ENCODE measurements at regions not wholly inside any gene's neighbourhood (a gene's known extent, or its start where the extent isn't known, plus 50 kb on each side); places are given as distances from the start of the nearest gene placed in this dataset.
"Not testable (repeated sequence)": the region's sequence is repeated elsewhere in the genome, so short reads cannot be mapped to it uniquely, and the experiment has no call there.

DNA sequence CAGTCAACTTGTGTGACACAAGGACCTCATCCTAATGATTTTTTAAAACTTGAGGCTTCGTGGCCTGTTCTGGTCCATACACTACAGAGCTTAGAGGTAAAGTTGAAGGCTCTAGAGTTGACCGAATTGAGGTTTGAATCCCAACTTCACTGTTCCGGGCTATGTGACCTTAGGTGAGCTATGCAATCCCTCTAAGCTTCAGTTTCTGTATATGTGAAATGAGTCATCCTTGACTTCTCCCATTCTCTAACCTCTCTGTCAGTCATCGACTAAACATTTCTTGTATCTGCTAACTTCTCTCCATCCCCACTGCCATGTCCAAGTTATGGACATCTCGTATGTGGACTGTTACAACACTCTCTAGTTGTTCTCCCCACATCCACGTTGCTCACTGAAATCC lies 178.2 kb upstream of the TMEM45B start:
- no peak for DNase-seq (ENCODE audit: low spot score)

DNA sequence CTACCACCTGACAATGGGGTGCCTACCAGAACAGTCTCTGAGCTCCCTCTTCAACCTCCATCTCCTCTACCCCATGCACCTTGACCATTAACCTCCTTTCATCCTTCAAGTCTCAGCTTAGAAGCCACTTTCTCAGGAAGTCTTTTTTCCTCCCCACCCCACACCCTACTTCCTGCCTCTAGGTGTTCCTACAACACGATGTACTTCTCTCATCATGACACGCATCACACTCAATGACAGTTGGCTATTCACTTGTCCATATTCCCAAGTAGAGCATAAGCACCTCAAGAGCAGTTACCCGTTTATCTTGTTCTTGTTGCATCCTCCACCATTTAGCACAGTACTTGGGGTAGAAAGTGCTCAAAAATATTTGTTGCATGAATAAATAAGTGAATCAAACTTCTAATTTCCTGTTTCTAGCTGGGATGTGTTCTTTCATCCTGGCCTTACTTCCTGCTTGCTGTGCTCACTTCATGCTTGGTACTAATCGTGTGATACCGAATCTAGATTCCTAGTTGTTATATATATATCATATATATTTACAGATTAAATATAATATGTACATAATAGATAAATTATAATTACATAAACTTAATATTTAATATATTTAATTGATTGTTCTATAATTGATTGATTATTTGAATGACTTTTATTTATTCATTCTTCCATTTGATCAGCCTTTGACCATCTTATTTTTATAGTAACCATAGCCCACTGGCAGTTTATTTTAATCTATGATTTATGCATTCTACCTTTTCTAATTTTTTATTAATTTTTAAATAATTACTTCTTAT lies 177.5 kb upstream of the TMEM45B start:
- DNase-seq (ENCODE audit: low spot score) = no peak

- DNase-seq (ENCODE audit: low spot score) = no peak
Measured at GRCh38 chr11:129639300-129639699, 176.3 kb upstream of the TMEM45B start.

GRCh38 chr11:129640671-129641070 lies 175.0 kb upstream of the TMEM45B start:
- no peak for DNase-seq (ENCODE audit: low spot score)

GRCh38 chr11:129643031-129643721 lies 172.5 kb upstream of the TMEM45B start:
- no peak for DNase-seq (ENCODE audit: low spot score)

DNA sequence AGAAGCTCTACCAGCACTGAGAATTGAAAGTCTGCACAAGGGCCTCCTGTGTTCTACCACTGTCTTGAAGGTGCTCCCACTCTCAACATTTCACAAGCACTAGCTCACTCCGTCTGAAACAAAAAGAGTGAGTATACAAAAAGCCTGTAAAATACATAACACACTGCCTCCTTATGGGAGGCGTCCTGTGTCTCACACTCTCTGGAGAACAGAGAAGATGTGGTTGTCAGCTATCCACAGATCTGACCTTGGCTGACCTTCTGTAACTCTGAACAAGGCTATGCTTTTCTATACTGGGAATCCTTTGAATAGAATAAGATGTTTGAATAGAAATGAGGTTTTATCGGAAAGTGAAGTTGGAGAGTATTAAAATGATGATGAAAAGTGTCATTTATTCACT lies 171.3 kb upstream of the TMEM45B start:
- DNase-seq (ENCODE audit: low spot score) = no peak

GRCh38 chr11:129645943-129646342 lies 169.7 kb upstream of the TMEM45B start:
- DNase-seq (ENCODE audit: low spot score) = no peak

- not testable (repeated sequence) for DNase-seq (ENCODE audit: low spot score)
Measured at GRCh38 chr11:129650044-129650443, 165.6 kb upstream of the TMEM45B start.

GRCh38 chr11:129652835-129653234 lies 162.8 kb upstream of the TMEM45B start:
- no peak for DNase-seq (ENCODE audit: low spot score)

DNA sequence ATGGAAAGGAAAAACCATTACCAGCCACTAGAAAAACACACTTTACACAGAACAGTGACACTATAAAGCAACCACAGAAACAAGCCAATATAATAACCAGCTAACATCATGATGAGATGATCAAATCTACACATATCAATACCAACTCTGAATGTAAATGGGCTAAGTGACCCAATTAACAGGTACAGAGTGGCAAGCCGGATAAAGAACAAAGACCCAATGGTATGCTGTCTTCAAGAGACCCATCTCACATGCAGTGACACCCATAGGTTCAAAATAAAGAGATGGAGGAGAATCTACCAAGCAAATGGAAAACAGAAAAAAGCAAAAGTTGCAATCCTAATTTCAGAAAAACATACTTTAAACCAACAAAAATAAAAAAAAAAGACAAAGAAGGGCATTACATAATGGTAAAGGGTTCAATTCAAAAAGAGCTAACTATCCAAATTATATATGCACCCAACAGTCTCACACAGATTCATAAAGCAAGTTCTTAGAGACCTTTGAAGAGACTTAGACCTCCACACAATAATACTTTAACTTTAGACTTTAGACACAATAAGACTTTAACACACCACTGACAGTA lies 160.3 kb upstream of the TMEM45B start:
- DNase-seq (ENCODE audit: low spot score) = no peak

DNA sequence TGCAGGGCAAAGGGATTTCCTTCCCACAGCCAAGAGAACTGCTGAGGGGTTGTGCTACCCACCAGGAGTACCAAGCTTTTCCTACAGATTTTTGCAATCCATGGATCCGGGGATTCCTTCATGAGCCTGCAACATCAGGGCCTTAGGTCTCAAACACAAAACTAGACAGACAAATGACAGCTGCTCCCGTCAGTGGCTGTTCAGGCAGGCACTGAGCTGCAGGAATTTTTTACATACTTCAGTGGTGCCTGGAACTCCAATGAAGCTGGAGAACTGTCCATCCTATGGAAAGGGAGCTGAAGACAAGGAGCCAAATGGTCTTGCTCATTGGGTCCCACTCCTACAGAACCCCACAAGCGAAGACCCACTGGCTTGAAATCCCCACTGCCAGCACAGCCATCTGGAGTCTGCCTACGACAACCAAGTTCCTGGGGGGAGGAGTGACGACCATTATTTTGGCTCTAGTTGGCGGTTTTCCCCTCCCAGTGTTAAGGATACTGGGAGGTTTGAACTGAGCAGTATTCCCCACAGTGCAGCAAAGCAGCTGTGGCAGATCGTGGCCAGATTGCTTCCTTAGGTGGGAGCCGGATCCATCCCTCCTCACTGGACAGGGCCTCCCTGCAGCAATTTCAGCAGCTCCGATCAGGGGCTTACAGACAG lies 157.7 kb upstream of the TMEM45B start:
- DNase-seq (ENCODE audit: low spot score) = no peak

DNA sequence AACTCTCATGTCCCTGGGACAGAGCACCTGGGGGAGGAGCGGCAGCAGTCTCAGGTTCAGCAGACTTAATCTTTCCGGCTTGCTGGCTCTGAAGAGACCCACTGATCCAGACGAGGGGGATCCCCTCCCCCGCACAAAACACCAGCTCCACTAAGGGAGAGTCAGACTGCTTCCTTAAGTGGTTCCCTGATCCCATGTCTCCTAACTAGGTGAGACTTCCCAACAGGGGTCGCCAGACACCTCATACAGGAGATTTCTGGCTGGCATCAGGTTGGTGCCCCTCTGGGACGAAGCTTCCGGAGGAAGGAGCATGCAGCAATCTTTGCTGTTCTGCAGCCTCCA lies 157.2 kb upstream of the TMEM45B start:
- no peak for DNase-seq (ENCODE audit: low spot score)

DNA sequence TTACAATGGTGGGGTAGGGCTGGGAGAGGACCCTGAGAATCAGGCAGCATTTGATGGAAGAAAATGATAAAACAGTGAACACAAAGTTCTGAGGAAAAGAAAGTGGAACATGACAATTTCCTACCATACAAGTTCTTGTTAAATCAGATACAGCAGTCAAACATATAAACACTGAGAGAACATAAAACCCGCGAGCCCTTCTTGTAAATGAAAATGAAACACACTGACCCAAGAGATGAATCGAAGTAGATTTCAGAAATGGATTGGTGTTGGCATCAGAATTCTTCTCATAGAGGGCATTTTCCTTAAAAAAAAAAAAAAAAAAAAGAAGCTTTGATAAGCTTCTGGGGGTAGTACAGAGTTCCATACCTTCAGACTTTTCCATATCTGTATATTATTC lies 134.7 kb upstream of the TMEM45B start:
- DNase-seq (ENCODE audit: low spot score) = no peak

GRCh38 chr11:129681344-129682114 lies 134.1 kb upstream of the TMEM45B start:
- DNase-seq (ENCODE audit: low spot score) = no peak

DNA sequence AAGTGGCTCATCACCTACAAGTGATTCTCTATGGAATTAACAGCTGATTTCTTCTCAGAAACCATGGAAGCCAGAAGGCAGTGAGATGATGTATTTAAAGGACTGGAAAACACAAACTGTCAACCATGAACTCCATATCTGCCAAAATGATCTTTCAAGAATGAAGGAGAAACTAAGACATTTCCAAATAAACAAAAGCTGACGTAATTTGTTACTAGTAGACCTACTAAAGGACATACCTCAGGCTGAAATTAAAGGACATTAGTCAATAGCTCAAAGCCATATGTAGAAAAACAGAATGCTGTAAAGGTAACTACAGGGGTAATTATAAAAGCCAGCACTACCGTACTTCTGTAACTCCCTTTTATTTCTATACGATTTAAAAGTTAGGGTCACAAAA lies 129.4 kb upstream of the TMEM45B start:
- no peak for DNase-seq (ENCODE audit: low spot score)

- DNase-seq (ENCODE audit: low spot score) = no peak
Measured at GRCh38 chr11:129691142-129691541, 124.5 kb upstream of the TMEM45B start.

DNA sequence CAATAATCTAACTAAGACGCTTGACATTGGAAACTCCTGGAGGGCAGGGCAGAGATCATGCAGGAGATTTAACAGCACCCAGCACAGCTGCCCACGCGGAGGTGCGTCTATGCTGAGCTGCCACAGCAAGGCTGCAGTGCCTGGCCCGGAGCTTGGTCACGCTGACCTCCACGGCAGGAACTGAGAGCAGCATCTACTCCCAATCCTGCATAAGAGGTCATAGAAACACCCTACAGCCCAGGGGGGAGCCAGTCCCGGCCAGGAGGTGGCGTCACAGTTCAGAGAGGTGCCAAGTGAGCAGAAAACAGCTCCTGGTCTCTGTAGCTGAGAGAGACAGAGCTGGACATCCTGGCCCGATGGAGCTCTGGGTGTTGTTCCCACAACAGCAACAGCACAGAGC lies 121.1 kb upstream of the TMEM45B start:
- no peak for DNase-seq (ENCODE audit: low spot score)

DNA sequence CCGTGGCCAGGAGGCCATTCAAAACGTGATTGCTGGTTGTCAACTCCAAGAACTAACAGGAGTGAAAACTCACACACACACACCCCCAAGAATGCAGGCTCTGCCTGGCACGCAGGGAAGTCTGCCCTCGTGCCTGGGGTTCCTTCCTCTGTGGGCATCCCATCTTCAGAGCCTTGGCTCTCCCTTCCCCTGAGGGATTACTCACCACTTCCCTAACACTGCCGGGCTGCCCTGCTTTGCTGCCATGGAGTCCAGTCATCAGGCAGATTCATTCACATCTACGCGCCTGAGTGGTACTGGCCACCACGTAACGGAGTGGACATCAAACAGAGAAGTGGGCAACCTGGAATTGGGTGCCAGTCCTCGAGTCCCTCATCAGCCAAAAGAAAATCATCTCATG lies 120.7 kb upstream of the TMEM45B start:
- no peak for DNase-seq (ENCODE audit: low spot score)

- DNase-seq (ENCODE audit: low spot score) = peak; percentile 89
Measured at GRCh38 chr11:129695571-129696308, 119.9 kb upstream of the TMEM45B start.

DNA sequence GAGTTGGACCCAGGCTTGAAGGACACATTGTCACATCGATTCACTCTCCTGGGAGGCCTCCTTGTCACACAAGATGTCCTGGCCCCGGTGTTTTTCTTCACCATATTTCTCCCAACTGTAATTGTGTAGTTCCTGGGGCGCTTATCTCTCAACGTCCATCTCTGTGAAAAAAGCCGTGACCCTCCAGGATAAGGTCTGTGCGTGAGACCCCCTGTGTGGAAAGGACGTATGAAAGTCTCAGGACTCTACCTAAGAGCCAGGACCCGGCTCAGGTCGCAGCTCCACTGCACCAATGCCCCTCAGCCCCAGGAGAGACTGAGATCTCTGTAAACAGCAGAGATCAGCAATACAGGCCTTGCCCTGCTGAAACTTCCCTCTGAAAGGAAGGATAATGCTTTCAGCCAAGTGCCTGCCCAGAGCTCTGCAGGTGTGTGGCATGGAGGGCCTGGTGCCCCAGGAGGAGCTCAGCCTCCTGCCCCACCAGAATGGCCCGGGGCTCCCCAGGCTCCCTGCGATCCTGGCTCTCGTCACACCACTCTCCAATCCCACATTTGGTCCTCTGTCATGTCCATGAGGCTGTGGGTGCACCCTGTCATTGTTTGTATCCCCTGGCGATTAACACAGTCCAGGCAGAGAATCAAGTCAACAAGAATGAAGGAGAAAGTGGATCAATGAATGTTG lies 119.2 kb upstream of the TMEM45B start:
- no peak for DNase-seq (ENCODE audit: low spot score)
